OCI-LY1 (cell line): ENCODE measurements at regions not wholly inside any gene's neighbourhood (a gene's known extent, or its start where the extent isn't known, plus 50 kb on each side); places are given as distances from the start of the nearest gene placed in this dataset.

Experiments used
- EZH2 ChIP-seq: fragments of 200-600 bp; sonication (generic), shearing (Covaris generic); IDR thresholded peaks from 2 replicates; pipeline ENCODE4 v1.8.0; 2017; ENCODE audit warnings: borderline replicate concordance, mixed run types, mild to moderate bottlenecking, antibody characterized with exemption, low read length, moderate library complexity, mixed read lengths
- TF ChIP-seq, protein P1 (sequence below): fragments of 200-600 bp; sonication (generic), shearing (Covaris generic); IDR thresholded peaks from 2 replicates; pipeline ENCODE4 v1.5.1; 2017; ENCODE audit warnings: mild to moderate bottlenecking, antibody characterized with exemption, low read length, moderate library complexity, mixed read lengths

GRCh38 chr14:27366596-27366995 is 768.8 kb upstream of the NOVA1 start:
- TF ChIP-seq, protein P1, sequence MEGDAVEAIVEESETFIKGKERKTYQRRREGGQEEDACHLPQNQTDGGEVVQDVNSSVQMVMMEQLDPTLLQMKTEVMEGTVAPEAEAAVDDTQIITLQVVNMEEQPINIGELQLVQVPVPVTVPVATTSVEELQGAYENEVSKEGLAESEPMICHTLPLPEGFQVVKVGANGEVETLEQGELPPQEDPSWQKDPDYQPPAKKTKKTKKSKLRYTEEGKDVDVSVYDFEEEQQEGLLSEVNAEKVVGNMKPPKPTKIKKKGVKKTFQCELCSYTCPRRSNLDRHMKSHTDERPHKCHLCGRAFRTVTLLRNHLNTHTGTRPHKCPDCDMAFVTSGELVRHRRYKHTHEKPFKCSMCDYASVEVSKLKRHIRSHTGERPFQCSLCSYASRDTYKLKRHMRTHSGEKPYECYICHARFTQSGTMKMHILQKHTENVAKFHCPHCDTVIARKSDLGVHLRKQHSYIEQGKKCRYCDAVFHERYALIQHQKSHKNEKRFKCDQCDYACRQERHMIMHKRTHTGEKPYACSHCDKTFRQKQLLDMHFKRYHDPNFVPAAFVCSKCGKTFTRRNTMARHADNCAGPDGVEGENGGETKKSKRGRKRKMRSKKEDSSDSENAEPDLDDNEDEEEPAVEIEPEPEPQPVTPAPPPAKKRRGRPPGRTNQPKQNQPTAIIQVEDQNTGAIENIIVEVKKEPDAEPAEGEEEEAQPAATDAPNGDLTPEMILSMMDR: no peak
- TF ChIP-seq EZH2: no peak
